Endothelial cell of umbilical vein (primary cell): ENCODE measurements at regions not wholly inside any gene's neighbourhood (a gene's known extent, or its start where the extent isn't known, plus 50 kb on each side); places are given as distances from the start of the nearest gene placed in this dataset.

ENCODE experiments used
- BruUV-seq: library from RNA; stranded (reverse); fragments of 400-500 nt; replicated peaks from 2 replicates; lab custom pipeline; 2021; lab: Mats Ljungman, UMichigan
- CTCF ChIA-PET: fragments of 300-600, 350-600 bp; sonication (Branson Sonifier 250); formaldehyde crosslinking; loops from one replicate; lab custom pipeline; 2021; ENCODE audit warnings: antibody characterized with exemption, inconsistent platforms; lab: Charles Lee
- POLR2A ChIA-PET: fragments of 300-600, 350-600 bp; sonication (Branson Sonifier 250); formaldehyde crosslinking; loops from one replicate; lab custom pipeline; 2021; ENCODE audit warnings: antibody characterized with exemption, inconsistent platforms; lab: Charles Lee
- DNase-seq: peaks from one replicate; pipeline ENCODE4 v3.0.0-alpha.2; 2011; ENCODE audit warnings: low read depth, low spot score
- FAIRE-seq: peaks from 2 replicates; lab custom pipeline; 2011; peaks lifted over from hg19 to GRCh38; lab: Jason Lieb, UNC
- H2AFZ ChIP-seq: 2 replicates; pipeline ENCODE4 v1.6.0; 2012; ENCODE audit warnings: low read depth, low read length, control low read depth, inconsistent platforms
- H3K27ac ChIP-seq: 2 replicates; pipeline ENCODE4 v1.5.1; 2011; ENCODE audit warnings: low read depth, mild to moderate bottlenecking, control low read depth, low read length, moderate library complexity; ENCODE audit not compliant: insufficient read depth
- H3K27me3 ChIP-seq, 2 experiments: 2 replicates each; pipeline versions ENCODE4 v1.6.0 to v1.6.1; 2011; ENCODE audit warnings: low read length in 2 of 2, mixed read lengths in 1 of 2; ENCODE audit not compliant: control insufficient read depth in 2 of 2, insufficient read depth in 2 of 2
- H3K36me3 ChIP-seq, 2 experiments: 2 replicates in 1 of 2; 3 replicates in 1 of 2; pipeline ENCODE4 v1.5.1; 2011; ENCODE audit warnings: low read length in 2 of 2, mild to moderate bottlenecking in 1 of 2, moderate library complexity in 1 of 2; ENCODE audit not compliant: control insufficient read depth in 2 of 2, insufficient read depth in 2 of 2; ENCODE audit errors: extremely low read depth in 1 of 2
- H3K4me1 ChIP-seq: 3 replicates; pipeline ENCODE4 v1.5.1; 2011; ENCODE audit warnings: mild to moderate bottlenecking, low read length; ENCODE audit not compliant: control insufficient read depth, insufficient read depth; ENCODE audit errors: extremely low read depth
- H3K4me2 ChIP-seq: 2 replicates; pipeline ENCODE4 v1.6.1; 2011; ENCODE audit warnings: low read length, control low read depth, mixed read lengths; ENCODE audit not compliant: insufficient read depth
- H3K4me3 ChIP-seq, 3 experiments: fragments of 200-600 bp in 1 of 3; sonication (generic), shearing (Covaris generic) in 1 of 3; replicated peaks in 1 of 3; 2 replicates each; pipeline ENCODE4 v1.5.1; 2011 to 2016; ENCODE audit warnings: control low read depth in 3 of 3, low read length in 3 of 3, mild to moderate bottlenecking in 2 of 3, inconsistent platforms in 1 of 3, low read depth in 1 of 3, moderate library complexity in 1 of 3; ENCODE audit not compliant: insufficient read depth in 1 of 3
- H3K79me2 ChIP-seq: 2 replicates; pipeline ENCODE4 v1.6.0; 2012; ENCODE audit warnings: low read length, inconsistent platforms; ENCODE audit not compliant: control insufficient read depth, insufficient read depth
- H3K9ac ChIP-seq: replicated peaks from 2 replicates; pipeline ENCODE3; 2011; ENCODE audit warnings: low read length, control low read depth; ENCODE audit not compliant: insufficient read depth; ENCODE audit errors: extremely low read depth
- H3K9me1 ChIP-seq: replicated peaks from 3 replicates; pipeline ENCODE4 v1.6.0; 2011; ENCODE audit warnings: mild to moderate bottlenecking, low read length; ENCODE audit not compliant: control insufficient read depth, insufficient read depth; ENCODE audit errors: extremely low read depth
- H3K9me3 ChIP-seq: replicated peaks from 2 replicates; pipeline ENCODE4 v1.5.1; 2012; ENCODE audit warnings: low read length, inconsistent platforms; ENCODE audit not compliant: control insufficient read depth, insufficient read depth
- H4K20me1 ChIP-seq: replicated peaks from 2 replicates; pipeline ENCODE3; 2011; ENCODE audit warnings: mild to moderate bottlenecking, low read length; ENCODE audit not compliant: control insufficient read depth, insufficient read depth; ENCODE audit errors: extremely low read depth
- EZH2 ChIP-seq: IDR thresholded peaks from 2 replicates; pipeline ENCODE4 v1.6.1; 2012; ENCODE audit warnings: borderline replicate concordance, low read depth, mild to moderate bottlenecking, moderate library complexity, low read length, inconsistent platforms; ENCODE audit not compliant: severe bottlenecking
- FOS ChIP-seq: IDR thresholded peaks from 2 replicates; pipeline ENCODE4 v1.6.1; 2011; ENCODE audit warnings: mild to moderate bottlenecking, low read length, moderate library complexity, borderline replicate concordance; ENCODE audit not compliant: insufficient read depth
- GATA2 ChIP-seq: IDR thresholded peaks from 2 replicates; pipeline ENCODE4 v1.7.0; 2011; ENCODE audit warnings: low read depth, mild to moderate bottlenecking, moderate library complexity, mixed read lengths, low read length; ENCODE audit not compliant: insufficient read length, insufficient read depth
- JUN ChIP-seq: IDR thresholded peaks from 2 replicates; pipeline ENCODE4 v1.6.1; 2011; ENCODE audit warnings: borderline replicate concordance, low read depth; ENCODE audit not compliant: insufficient read length, insufficient read depth
- MYC ChIP-seq: IDR thresholded peaks from one replicate; pipeline ENCODE4 v1.6.1; 2011; ENCODE audit warnings: mild to moderate bottlenecking, low read depth, low read length
- POLR2A ChIP-seq: IDR thresholded peaks from 2 replicates; pipeline ENCODE4 v1.6.1; 2012; ENCODE audit warnings: low read depth, mild to moderate bottlenecking, control low read depth, low read length
- POLR2AphosphoS5 ChIP-seq: IDR thresholded peaks from 2 replicates; pipeline ENCODE4 v1.6.1; 2012; ENCODE audit warnings: low read depth, mild to moderate bottlenecking, control low read depth, low read length, moderate library complexity; ENCODE audit not compliant: insufficient read depth
- dilution Hi-C: fragments of 300-500 bp; cut with MboI; formaldehyde crosslinking; loops from one replicate; pipeline ENCODE4 v1.15.0; 2019; ENCODE audit warnings: low sequenced_read_pairs; ENCODE audit not compliant: extremely low pct_ligation_motif_present
- intact Hi-C: fragments of 100-400 bp; cut with micrococcal nuclease; formaldehyde crosslinking; loops from one replicate; pipeline ENCODE4 v1.10.0; 2022
- TF ChIP-seq, protein P1 (sequence below), 2 donors: IDR thresholded peaks; 1 replicate in 1 of 2; 2 replicates in 1 of 2; pipeline ENCODE4 v1.5.1; 2011; ENCODE audit warnings: low read length in 2 of 2, mild to moderate bottlenecking in 2 of 2, moderate library complexity in 2 of 2, control low read depth in 1 of 2, inconsistent platforms in 1 of 2, low read depth in 1 of 2; ENCODE audit not compliant: insufficient read depth in 1 of 2; ENCODE audit errors: extremely low read depth in 1 of 2
- TF ChIP-seq, protein P2 (sequence below): IDR thresholded peaks from 2 replicates; pipeline ENCODE4 v1.6.1; 2011; ENCODE audit not compliant: insufficient read depth, insufficient read length

DNA sequence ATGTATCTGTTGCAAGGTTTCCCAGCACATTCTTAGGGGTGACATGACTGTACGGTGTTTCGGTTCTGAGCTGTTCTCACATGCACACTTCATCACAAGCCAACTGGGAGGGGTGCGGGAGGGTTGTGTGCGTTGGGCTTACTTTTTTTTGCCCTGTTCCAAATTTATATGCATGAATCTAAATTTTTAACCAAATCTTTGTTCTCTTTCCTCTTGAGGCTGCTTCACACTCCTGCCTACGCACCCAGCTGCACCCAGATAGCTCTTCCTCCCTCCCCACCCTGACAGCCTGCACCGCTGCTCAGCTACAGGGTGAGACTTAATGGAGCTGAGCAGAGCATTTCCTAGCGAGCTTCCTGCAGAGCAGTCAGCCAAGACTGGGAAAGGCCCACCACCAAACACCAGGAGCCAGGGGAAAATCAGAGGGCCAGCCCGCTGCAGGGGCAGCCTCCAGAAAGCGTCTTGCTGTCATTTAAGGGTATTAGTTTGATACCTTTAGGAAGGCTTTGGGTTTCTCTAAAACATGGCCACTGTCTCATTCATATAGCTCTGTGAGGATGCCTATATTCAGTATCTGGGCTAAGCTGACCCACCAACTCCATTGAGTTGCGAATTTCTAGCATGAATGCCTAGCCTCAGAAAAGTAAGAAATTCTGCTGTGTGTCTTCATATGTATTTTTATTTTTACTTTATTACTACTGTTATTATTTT lies 84.5 kb downstream of the POU3F3 start:
- H2AFZ ChIP-seq = no peak overlapping the region

DNA sequence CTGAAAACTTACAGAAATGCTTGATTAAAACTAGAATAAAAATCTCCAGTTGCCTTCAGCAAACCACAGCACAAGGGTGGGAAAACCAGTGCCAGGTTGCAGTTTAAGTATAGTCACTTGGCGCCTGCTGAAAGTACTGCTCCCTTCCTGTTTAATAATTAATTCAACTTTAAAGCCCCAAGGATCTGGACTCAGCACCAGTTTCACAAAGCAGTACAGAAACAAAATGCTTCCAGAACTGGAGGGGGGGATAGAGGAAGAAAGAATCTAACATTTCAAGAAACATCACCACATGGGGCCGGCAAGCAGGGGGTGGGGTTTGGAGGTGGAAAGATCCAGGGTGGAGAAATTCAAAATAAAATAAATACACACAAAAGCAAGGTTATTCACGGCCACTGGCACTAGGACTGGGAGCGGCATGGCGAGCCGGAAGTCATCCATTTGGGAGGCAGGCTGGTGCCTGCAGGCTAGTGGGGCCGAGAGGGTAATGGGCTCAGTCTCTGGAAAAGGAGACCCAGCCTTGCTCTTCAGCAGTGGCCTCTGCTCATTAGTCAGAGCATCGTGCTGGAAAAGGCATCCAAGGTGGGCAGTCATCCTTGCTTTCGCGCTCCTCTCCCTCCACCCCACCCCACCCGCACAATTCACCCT lies 85.8 kb downstream of the POU3F3 start:
- TF ChIP-seq, protein P1, sequence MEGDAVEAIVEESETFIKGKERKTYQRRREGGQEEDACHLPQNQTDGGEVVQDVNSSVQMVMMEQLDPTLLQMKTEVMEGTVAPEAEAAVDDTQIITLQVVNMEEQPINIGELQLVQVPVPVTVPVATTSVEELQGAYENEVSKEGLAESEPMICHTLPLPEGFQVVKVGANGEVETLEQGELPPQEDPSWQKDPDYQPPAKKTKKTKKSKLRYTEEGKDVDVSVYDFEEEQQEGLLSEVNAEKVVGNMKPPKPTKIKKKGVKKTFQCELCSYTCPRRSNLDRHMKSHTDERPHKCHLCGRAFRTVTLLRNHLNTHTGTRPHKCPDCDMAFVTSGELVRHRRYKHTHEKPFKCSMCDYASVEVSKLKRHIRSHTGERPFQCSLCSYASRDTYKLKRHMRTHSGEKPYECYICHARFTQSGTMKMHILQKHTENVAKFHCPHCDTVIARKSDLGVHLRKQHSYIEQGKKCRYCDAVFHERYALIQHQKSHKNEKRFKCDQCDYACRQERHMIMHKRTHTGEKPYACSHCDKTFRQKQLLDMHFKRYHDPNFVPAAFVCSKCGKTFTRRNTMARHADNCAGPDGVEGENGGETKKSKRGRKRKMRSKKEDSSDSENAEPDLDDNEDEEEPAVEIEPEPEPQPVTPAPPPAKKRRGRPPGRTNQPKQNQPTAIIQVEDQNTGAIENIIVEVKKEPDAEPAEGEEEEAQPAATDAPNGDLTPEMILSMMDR (IDR thresholded peaks at IDR 0.05; ENCODE audit: extremely low read depth in 1 of 2, insufficient read depth in 1 of 2, low read depth in 1 of 2, low read length in 2 of 2) = no peak
- no peak for TF ChIP-seq FOS
- TF ChIP-seq EZH2 = no peak
- TF ChIP-seq GATA2 = no peak
- TF ChIP-seq POLR2AphosphoS5 = no peak
- TF ChIP-seq, protein P2, sequence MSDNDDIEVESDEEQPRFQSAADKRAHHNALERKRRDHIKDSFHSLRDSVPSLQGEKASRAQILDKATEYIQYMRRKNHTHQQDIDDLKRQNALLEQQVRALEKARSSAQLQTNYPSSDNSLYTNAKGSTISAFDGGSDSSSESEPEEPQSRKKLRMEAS = no peak
- TF ChIP-seq MYC = no peak
- no peak for TF ChIP-seq POLR2A
- TF ChIP-seq JUN = no peak
- Histone ChIP-seq H2AFZ (no peak overlapping the region), H3K9me1 (no peaks in the 10 kb centered on the region), H3K27ac (no peak overlapping the region), H4K20me1 (no peaks in the 10 kb centered on the region), H3K9me3 (no peaks in the 10 kb centered on the region), H3K4me3 (no peak overlapping the region), H3K27me3 (no peaks in the 10 kb centered on the region), H3K4me2 (no peak overlapping the region), H3K79me2 (no peaks in the 10 kb centered on the region), H3K36me3 (no peaks in the 10 kb centered on the region), H3K9ac (no peak overlapping the region), H3K4me1 (no peaks in the 10 kb centered on the region)
- ChIA-PET POLR2A (no interaction called here), CTCF (no interaction called here)
- intact Hi-C loops = no loop called here
- no TSS peak for BruUV-seq
- DNase-seq (no peak), FAIRE-seq (no peak)
- dilution Hi-C loops = no loop called here

More for the DNA sequence above, 84.5 kb downstream of the POU3F3 start:
- H4K20me1 ChIP-seq = no peaks in the 10 kb centered on the region
- H3K4me2 ChIP-seq = no peak overlapping the region
- FAIRE-seq = no peak
- no peaks in the 10 kb centered on the region for H3K4me1 ChIP-seq
- no peak overlapping the region for H3K27ac ChIP-seq
- TF ChIP-seq JUN = no peak
- BruUV-seq = no TSS peak
- ChIA-PET POLR2A (no interaction called here), CTCF (no interaction called here)
- H3K79me2 ChIP-seq = no peaks in the 10 kb centered on the region
- H3K9me1 ChIP-seq = no peaks in the 10 kb centered on the region
- DNase-seq = no peak
- no peaks in the 10 kb centered on the region for H3K27me3 ChIP-seq
- H3K9me3 ChIP-seq = no peaks in the 10 kb centered on the region
- H3K9ac ChIP-seq = no peak overlapping the region
- intact Hi-C loops (no loop called here), dilution Hi-C loops (no loop called here)
- H3K4me3 ChIP-seq = no peak overlapping the region
- H3K36me3 ChIP-seq = no peaks in the 10 kb centered on the region
